ENCODE measurements at regions not wholly inside any gene's neighbourhood (a gene's known extent, or its start where the extent isn't known, plus 50 kb on each side); places are given as distances from the start of the nearest gene placed in this dataset.
A peak's percentile ranks its signal among the peaks of the same experiment; 100 is the strongest.
"Not testable (repeated sequence)": the region's sequence is repeated elsewhere in the genome, so short reads cannot be mapped to it uniquely, and the experiment has no call there.

DNA sequence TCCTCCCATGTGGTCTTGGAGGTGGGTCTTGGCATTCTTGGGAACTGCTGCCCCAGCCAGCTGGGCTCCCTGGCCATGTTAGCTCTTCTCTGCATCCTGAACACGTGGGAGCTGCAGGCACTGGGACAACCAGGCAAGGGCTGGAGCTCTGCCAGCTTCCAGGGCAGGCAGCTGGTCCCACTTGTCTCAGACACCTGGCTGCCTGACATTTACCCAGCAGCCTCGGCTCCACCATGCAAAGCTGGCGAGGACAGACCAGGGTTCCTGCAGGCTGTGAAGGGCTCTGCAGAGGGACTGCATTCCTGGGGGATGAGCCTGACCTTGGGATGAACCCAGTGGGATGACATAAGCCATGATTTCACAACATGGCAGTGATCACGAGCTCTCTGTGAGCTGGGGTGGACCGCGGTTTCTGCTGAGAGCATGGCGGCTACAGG lies 99.0 kb upstream of the TSHZ3 start:
- peak; percentile 86 for DNase-seq

DNA sequence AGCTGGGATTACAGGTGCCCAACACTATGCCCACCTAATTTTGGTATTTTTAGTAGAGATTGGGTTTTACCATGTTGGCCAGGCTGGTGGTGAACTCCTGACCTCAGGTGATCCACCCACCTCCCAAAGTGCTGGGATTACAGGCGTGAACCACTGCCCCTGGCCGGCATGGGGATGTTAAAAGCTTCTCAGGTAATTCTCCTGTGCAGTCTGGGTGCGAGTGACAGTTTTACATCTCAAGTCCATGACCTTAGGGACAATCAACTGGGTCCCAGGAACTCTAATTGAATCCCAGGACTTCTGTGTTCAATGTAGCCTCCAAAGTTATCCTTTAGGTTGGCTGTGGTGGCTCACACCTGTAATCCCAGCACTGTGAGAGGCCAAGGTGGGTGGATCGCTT lies 100.1 kb upstream of the TSHZ3 start:
- no peak for DNase-seq

DNA sequence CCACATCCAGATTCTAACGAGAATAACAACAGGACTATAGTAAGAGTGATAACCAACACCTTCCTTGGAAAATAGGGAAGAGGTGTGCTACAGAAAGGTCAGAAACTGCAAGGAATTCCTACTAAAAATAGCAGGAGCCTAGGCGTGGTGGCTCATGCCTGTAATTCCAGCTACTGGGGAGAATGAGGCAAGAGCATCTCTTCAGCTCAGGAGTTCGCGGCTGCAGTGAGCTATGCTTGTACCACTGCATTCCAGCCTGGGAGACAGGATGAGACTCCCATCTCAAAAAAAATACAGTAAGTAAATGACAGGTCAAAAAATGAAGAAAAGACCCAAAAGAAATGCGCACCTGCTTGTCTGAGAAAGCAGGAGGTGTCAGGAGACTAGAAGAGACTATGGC lies 101.5 kb upstream of the TSHZ3 start:
- DNase-seq = no peak

GRCh38 chr19:31451686-31452330 lies 102.6 kb upstream of the TSHZ3 start:
- DNase-seq = no peak

DNA sequence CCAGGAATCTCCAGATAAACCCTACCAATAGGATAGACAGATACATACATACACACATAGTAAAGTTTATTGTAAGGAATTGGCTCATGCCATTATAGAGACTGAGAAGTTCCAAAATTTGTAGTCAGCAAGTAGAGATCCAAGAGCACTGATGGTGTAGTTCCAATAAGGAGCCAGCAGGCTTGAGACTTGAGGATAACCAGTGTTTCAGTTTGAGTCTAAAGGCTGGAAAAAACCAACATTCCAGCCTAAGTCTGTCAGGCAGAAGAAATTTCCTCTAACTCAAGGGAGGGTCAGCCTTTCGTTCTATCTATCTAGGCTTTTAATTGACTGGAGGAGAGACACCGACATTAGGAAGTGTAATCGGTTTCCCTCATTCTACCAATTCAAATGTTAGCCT lies 110.2 kb upstream of the TSHZ3 start:
- no peak for DNase-seq

DNA sequence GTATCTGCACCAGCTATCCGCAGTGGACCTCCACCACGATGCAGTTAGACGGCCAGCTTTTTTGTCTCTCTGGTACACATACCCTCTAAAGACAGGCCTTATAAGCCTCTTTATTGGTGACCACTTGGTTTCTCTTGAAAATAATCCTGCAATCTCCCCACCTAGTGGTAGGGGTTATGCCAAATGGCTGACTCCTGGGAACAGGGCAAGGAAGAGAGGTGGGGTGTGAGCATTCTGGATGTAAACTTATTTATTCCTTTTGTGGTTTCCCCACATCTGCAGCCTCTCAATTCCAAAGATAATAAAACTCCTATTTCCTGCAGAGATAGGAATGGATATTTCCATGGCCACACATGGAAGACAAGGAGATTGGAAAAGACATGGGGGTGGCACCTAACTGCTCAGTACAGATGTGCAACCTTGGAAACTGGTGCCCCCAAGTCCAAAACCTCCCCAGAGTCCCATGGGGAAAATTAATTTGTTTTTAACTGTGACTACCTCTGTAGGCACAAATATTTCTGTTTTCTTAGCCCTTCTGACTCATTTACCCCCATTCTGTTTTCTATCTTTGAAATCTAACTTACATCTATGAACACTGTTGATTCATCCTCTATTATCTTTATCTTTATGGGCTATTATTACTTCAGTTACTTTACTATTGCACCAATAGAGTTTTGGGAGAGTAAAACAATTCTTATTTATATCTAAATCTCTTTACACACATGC lies 112.7 kb upstream of the TSHZ3 start:
- DNase-seq = no peak

DNA sequence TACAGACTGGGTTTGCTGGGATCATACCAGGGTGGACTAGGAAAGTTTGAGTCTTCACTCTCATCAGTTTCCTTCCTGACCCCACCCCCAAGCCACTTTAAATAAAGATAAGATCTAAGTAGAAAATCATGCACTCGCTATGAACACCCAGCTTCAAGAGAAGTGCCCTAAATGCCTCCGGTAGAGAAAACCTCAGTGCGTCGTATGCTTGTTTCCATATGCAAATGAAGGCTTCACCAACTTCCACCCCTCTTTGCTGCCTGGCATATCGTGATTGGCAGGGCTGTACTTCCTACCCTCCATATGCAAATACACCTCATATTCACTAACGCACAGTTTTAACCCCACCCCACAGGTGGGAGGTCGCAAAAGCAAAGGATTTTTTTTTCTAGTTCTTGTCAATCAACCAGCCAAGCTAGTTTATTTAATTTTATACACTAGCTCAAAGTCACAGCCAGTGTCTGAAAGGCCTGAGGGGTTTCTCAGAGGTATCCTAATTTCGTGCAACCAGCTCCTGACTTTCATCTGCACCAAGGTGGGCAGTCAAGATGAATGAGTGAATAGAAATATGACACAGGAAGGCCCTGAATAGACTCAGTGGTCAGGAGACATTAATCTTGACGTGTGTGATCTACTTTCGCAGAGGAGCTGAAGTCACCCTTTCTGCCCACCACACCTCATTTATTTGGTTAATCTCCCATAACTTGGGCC lies 121.1 kb upstream of the TSHZ3 start:
- no peak for DNase-seq

DNA sequence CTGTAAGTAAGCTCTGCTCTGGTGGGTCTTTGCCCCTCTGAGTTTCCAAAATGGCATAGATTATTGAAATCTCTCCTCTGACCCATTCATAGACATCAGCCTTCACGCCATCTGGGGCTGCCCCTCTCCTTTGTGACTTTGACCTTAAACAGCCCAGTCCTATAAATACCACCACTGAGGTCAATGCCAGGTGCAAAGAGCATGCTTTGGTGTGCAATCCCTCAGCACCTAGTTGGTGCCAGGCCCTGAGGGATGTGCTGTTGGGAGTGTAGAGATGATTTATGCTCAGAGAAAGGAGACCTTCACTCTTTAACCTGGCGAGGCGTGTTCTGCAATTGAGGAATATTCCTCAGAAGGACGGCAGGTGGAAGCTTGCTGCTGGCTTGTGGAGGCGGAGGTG lies 121.7 kb upstream of the TSHZ3 start:
- DNase-seq = no peak

GRCh38 chr19:31478241-31478640 lies 129.0 kb upstream of the TSHZ3 start:
- DNase-seq = no peak

GRCh38 chr19:31483226-31483857 lies 134.1 kb upstream of the TSHZ3 start:
- DNase-seq = no peak

DNA sequence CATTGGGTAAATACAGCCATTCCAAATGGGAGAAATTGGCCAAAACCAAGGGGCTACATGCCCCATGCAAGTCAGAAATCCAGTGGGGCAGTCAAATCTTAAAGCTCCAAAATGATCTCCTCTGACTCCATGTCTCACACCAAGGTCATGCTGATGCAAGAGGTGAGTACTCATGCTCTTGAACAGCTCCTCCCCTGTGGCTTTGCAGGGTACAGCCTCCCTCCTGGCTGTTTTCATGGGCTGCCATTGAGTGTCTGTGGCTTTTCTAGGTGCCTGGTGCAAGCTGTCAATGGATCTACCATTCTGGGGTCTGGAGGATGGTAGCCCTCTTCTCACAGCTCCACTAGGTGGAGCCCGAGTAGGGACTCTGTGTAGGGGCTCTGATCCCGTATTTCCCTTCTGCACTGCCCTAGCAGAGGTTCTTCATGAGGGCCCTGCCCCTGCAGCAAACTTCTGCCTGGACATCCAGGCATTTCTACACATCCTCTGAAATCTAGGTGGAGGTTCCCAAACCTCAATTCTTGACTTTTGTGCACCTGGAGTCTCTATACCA lies 135.7 kb upstream of the TSHZ3 start:
- not testable (repeated sequence) for DNase-seq

DNA sequence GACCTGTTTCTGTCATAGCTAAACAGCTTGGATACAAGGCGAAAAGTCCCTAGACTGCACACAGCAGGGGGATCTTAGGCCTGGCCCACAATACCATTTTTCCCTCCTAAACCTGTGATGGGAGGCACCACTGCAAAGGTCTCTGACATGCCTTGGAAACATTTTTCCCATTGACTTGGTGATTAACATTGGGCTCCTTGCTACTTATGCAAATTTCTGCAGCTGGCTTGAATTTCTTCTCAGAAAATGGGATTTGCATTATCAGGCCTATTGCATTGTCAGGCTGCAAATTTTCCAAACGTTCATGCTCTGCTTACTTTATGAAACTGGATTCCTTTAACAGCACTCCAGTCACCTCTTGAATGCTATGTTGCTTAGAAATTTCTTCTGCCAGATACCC lies 136.2 kb upstream of the TSHZ3 start:
- no peak for DNase-seq

DNA sequence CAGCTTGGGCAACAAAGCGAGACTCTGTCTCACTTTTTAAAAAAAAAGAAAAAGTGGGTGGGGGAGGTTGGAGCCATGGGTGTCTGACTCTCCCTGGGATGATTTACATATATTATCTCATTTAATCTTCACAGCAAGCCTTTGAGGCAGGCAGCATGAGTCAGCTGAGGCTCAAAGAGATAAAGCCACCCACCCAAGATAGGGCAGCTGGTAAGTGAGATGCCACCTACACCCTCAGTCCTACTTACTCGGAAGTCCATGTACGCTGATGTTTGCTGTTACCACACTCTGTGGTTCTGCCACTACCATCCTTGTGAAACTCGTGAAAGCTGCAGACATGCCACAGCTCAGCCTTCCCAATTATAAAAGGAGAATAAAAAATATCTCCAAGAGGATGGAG lies 142.0 kb upstream of the TSHZ3 start:
- DNase-seq = no peak

- DNase-seq = no peak
These were observed 142.8 kb upstream of the TSHZ3 start for GRCh38 chr19:31492050-31492449.

GRCh38 chr19:31496076-31496475 lies 146.8 kb upstream of the TSHZ3 start:
- no peak for DNase-seq

GRCh38 chr19:31497709-31498108 lies 148.5 kb upstream of the TSHZ3 start:
- DNase-seq = no peak

DNA sequence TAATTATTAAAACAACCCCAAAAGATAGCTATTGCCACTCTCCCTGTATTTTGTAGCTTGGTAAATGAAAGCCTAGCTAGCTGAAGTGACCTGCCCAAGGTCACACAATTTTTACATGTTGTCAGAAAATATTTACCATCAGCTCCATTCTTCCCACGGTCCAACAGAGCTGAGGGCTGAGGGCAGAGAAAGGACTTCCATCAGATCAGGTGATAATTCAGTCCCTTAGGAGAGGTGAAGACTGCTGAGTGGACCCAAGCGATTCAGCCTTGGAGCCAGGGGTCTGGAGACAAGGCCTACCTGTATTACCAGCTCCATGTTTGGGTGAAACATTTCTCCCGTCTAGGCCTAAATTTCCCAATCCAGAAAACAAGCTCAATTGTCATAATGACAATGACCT lies 149.5 kb upstream of the TSHZ3 start:
- DNase-seq = no peak

DNA sequence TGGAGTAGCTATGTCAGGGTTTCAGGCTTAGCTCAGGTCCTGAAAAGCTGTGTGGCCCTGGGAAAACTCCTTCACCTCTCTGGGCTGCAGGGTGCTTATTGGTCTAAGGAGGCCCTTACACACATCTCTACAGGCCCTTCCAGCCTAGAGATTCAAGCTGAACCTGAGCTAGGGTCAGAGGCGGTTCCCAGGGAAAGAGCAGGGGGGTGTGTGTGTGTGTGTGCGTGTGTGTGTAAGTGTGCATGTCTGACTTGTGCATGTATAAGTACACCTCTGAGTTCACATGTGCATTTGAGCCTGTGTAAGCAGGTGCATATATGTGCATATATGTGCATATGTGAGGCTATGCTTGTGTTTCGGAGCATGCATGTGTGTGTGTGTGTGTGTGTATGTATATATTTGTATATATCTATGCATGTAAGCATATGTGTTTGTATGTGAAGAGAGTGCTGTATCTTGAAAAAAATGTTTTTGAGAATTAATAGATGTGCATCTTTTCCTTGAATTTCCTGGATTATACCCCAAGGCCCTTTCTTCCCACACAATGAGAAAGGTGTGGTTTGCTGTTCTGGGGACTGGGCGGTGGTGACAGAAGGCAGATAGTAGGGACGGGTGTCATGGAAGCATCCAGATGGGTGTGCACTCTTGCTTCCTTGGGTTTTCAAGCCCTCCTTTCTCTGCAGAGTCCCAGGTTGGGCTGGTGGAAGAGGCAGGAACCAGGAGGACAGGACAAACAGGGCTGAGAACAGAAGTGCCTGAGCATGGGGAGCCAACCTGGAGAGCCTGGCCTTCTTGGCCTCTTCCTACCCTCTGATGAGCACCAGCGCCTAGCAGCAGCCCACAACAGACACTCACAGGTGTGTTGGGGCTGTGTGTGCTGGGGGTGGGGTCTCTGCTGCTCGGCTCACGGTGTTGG lies 150.3 kb upstream of the TSHZ3 start:
- DNase-seq = no peak

GRCh38 chr19:31500197-31500830 lies 151.1 kb upstream of the TSHZ3 start:
- no peak for DNase-seq

DNA sequence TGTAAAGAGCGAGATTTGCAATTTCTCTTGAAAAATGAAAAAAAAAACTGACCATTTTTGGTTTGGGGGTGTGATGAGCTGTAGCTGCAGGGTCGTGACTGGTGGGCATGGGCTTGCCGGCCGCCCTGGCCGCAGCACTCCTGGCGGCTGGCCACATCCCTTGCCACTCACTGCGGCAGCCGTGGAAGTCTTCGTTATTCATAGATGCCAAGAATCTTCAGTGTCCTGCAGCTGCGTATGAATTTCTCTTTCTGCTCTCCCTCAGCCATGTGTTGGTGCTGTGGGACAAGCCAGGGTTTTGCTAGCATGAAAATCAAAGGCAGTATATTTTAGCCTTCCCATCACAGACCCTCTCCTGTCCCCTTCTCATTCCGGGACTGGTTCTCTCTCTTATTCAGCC lies 151.7 kb upstream of the TSHZ3 start:
- DNase-seq = no peak

- no peak for DNase-seq
These were observed 152.4 kb upstream of the TSHZ3 start for GRCh38 chr19:31501427-31502195.

Data from fibroblast of skin of abdomen (primary cell).